ENCODE measurements at regions not wholly inside any gene's neighbourhood (a gene's known extent, or its start where the extent isn't known, plus 50 kb on each side); places are given as distances from the start of the nearest gene placed in this dataset.

DNA sequence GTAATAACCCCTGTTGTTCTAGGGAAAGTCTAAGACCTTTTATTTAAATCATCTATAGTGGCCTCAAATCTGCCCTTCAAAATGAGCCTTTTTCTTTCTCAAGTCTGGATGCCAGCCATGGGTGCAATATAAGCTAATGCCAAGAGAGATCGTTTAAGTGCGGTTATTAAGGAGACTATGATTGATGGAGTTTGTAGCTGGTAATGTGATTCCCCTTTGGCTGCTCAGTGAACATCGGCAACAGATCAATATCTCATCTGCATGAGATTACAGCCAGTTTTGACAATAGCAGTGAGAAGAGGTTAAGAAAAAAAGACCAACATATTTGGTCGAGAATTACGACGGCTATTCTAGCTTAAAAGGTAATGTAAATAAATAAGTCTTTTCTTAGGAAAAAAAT is 1049.4 kb upstream of the NUDT12 start:
- no peak for DNase-seq (ENCODE audit: low spot score)
- H3K4me3 ChIP-seq, result no peak overlapping the region
- no peaks in the 10 kb centered on the region for H3K9me3 ChIP-seq
- no peaks in the 10 kb centered on the region for H3K36me3 ChIP-seq
- no peaks in the 10 kb centered on the region for H3K27me3 ChIP-seq
- TF ChIP-seq, protein P1, sequence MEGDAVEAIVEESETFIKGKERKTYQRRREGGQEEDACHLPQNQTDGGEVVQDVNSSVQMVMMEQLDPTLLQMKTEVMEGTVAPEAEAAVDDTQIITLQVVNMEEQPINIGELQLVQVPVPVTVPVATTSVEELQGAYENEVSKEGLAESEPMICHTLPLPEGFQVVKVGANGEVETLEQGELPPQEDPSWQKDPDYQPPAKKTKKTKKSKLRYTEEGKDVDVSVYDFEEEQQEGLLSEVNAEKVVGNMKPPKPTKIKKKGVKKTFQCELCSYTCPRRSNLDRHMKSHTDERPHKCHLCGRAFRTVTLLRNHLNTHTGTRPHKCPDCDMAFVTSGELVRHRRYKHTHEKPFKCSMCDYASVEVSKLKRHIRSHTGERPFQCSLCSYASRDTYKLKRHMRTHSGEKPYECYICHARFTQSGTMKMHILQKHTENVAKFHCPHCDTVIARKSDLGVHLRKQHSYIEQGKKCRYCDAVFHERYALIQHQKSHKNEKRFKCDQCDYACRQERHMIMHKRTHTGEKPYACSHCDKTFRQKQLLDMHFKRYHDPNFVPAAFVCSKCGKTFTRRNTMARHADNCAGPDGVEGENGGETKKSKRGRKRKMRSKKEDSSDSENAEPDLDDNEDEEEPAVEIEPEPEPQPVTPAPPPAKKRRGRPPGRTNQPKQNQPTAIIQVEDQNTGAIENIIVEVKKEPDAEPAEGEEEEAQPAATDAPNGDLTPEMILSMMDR (IDR thresholded peaks at IDR 0.05), result no peak
- H3K27ac ChIP-seq, result no peak overlapping the region
- no peaks in the 10 kb centered on the region for H3K4me1 ChIP-seq

DNA sequence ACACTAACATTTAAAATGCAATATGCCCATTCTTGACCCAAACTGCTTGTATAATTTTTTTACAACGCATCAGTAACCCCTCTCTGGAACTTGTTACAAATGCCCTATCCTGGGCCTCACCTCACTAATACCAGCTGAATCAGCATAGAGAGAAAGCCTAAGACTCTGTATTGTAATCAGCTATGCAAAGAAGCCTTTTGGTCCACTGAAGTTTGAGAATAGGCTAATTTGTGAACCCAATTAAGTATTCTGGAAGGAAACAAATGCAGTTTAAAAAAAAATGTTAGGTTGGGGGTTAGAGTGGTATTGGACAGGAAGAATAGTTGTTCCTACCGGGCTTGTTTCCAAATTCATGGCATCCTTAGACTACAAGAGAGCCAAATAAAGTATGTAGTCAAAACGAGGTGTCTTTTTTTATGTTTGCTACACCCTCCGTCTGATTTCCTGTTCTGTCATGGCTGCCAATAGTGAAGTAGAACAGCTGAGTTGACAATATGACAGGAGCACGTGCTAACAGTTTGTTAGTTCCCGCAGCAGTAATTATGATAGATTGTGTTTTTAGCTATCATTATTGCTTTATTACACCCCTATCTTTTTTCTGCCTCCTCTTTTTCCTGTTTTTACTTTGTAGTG is 1048.7 kb upstream of the NUDT12 start:
- no peaks in the 10 kb centered on the region for H3K27me3 ChIP-seq

GRCh38 chr5:104606258-104606829 is 1043.8 kb upstream of the NUDT12 start:
- no peaks in the 10 kb centered on the region for H3K36me3 ChIP-seq
- no peaks in the 10 kb centered on the region for H3K4me1 ChIP-seq
- no peak for DNase-seq (ENCODE audit: low spot score)
- H3K9me3 ChIP-seq, result peaks cover 0 to 7% of the 10 kb centered on the region in 2 donors
- H3K27ac ChIP-seq, result no peak overlapping the region
- no peaks in the 10 kb centered on the region for H3K27me3 ChIP-seq
- H3K4me3 ChIP-seq, result no peak overlapping the region
- TF ChIP-seq, protein P1 (IDR thresholded peaks at IDR 0.05), result no peak

More for the DNA sequence above, 1048.7 kb upstream of the NUDT12 start:
- H3K36me3 ChIP-seq, result no peaks in the 10 kb centered on the region
- no peak overlapping the region for H3K27ac ChIP-seq
- no peak overlapping the region for H3K4me3 ChIP-seq
- no peaks in the 10 kb centered on the region for H3K4me1 ChIP-seq
- no peaks in the 10 kb centered on the region for H3K9me3 ChIP-seq
- TF ChIP-seq, protein P1 (IDR thresholded peaks at IDR 0.05), result no peak
- no peak for DNase-seq (ENCODE audit: low spot score)

DNA sequence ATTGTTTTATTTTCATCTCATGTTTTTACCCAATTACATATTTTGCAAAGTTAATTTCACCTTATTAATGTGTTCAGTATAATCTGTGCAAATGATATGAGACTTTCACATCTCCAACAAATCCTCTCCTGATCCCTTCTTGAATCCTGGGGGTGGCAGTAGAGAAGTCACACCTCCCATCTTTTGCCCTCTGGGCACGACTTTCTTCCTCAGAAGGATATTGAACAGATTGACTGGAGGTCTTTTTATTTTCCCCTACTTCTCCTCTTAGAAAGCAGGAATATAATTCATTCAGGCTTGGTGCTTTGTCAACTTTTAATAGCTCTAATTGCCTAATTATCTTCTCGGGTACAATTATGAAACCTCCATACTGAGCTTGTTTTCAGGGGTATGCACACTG is 1037.1 kb upstream of the NUDT12 start:
- Histone ChIP-seq H3K9me3 (peaks cover 0 to 7% of the 10 kb centered on the region in 2 donors), H3K27ac (no peak overlapping the region), H3K4me1 (no peaks in the 10 kb centered on the region), H3K36me3 (no peaks in the 10 kb centered on the region), H3K4me3 (no peak overlapping the region), H3K27me3 (no peaks in the 10 kb centered on the region)
- no peak for DNase-seq (ENCODE audit: low spot score)
- TF ChIP-seq, protein P1 (IDR thresholded peaks at IDR 0.05), result no peak

- Histone ChIP-seq H3K27ac (no peak overlapping the region), H3K4me3 (no peak overlapping the region), H3K9me3 (peaks cover 4% of the 10 kb centered on the region in 2 donors), H3K27me3 (no peaks in the 10 kb centered on the region), H3K4me1 (no peaks in the 10 kb centered on the region), H3K36me3 (no peaks in the 10 kb centered on the region)
- no peak for DNase-seq (ENCODE audit: low spot score)
- TF ChIP-seq, protein P1 (IDR thresholded peaks at IDR 0.05), result no peak
These were observed 1035.7 kb upstream of the NUDT12 start for GRCh38 chr5:104598285-104598684.

DNA sequence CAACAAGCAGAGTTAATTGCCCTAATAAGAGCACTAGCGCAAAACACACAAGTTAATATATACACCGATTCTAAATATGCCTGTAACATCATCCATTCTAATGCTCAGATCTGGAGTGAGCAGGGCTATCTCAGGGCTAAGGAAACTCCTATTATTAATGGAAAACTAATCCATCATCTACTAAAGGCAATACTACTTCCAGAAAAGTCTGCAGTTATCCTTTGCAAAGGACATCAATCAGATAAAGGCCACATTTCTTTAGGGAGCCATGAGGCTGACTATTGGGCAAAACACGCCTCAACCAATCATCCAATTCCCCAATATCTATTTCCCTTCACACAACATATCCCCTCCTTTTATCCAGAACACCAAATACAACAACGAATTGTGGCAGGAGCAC is 1032.3 kb upstream of the NUDT12 start:
- TF ChIP-seq, protein P1 (IDR thresholded peaks at IDR 0.05), result no peak
- H3K4me3 ChIP-seq, result no peak overlapping the region
- H3K27ac ChIP-seq, result no peak overlapping the region
- no peaks in the 10 kb centered on the region for H3K36me3 ChIP-seq
- peaks cover 0 to 4% of the 10 kb centered on the region in 2 donors for H3K9me3 ChIP-seq
- no peak for DNase-seq (ENCODE audit: low spot score)
- no peaks in the 10 kb centered on the region for H3K27me3 ChIP-seq
- H3K4me1 ChIP-seq, result no peaks in the 10 kb centered on the region
